ENCODE measurements at regions not wholly inside any gene's neighbourhood (a gene's known extent, or its start where the extent isn't known, plus 50 kb on each side); places are given as distances from the start of the nearest gene placed in this dataset.

GRCh38 chr5:60206234-60206633 is 312.7 kb upstream of the PDE4D start:
- no peak overlapping the region for H3K9ac ChIP-seq (ENCODE audit: extremely low read depth, insufficient read length, low read length)
- H4K5ac ChIP-seq (ENCODE audit: insufficient read length, low read depth, low read length): no peak overlapping the region
- H3K27ac Mint-ChIP-seq: no peak overlapping the region
- H3K36me3 Mint-ChIP-seq (ENCODE audit: insufficient read depth in 1 of 3, low read depth in 3 of 3): no peaks in the 10 kb centered on the region
- H4K91ac ChIP-seq (ENCODE audit: insufficient read length, low read depth, low read length): no peak overlapping the region
- H3K23ac ChIP-seq (ENCODE audit: insufficient read length, low read depth, low read length): no peak overlapping the region
- H3K27ac ChIP-seq (ENCODE audit: insufficient read length, low read depth, low read length): no peak overlapping the region
- no peaks in the 10 kb centered on the region for H3K9me3 Mint-ChIP-seq
- no peaks in the 10 kb centered on the region for H4K20me1 ChIP-seq (ENCODE audit: control insufficient read depth, insufficient read depth, insufficient read length)
- no peaks in the 10 kb centered on the region; the same call in 1 of the 2 replicates for H3K4me1 ChIP-seq (ENCODE audit: insufficient read depth, low read length)
- H2BK15ac ChIP-seq (ENCODE audit: low read depth, low read length): no peak overlapping the region
- no peak overlapping the region for H2AFZ ChIP-seq (ENCODE audit: low read length)
- no peaks in the 10 kb centered on the region for H3K27me3 ChIP-seq (ENCODE audit: insufficient read depth, low read length)
- no peak overlapping the region for H2BK120ac ChIP-seq (ENCODE audit: low read depth, low read length, poor library complexity, severe bottlenecking)
- no peaks in the 10 kb centered on the region for H3K27me3 Mint-ChIP-seq (ENCODE audit: low read depth)
- H3T11ph ChIP-seq (ENCODE audit: low read length): no peak overlapping the region
- no peak overlapping the region for H3K18ac ChIP-seq (ENCODE audit: insufficient read length, low read depth, low read length)
- no peak overlapping the region for H2BK5ac ChIP-seq (ENCODE audit: insufficient read length, low read length)
- H3K23me2 ChIP-seq (ENCODE audit: insufficient read length, low read depth, low read length, poor library complexity, severe bottlenecking): no peaks in the 10 kb centered on the region
- H3K14ac ChIP-seq (ENCODE audit: insufficient read depth, low read length): no peak overlapping the region
- H4K8ac ChIP-seq (replicated peaks; ENCODE audit: insufficient read length, low read depth, low read length): no peak overlapping the region
- H3K79me2 ChIP-seq (ENCODE audit: insufficient read depth, low read length): no peaks in the 10 kb centered on the region
- H3K56ac ChIP-seq (ENCODE audit: insufficient read length, low read depth, low read length): no peak overlapping the region
- H2BK20ac ChIP-seq (ENCODE audit: low read depth, low read length, poor library complexity, severe bottlenecking): no peak overlapping the region
- peaks cover 11 to 12% of the 10 kb centered on the region in 2 experiments for H3K4me1 Mint-ChIP-seq
- no peak overlapping the region for H3K4ac ChIP-seq (ENCODE audit: low read depth, low read length)
- H2BK12ac ChIP-seq (ENCODE audit: insufficient read length, low read depth, low read length): no peak overlapping the region
- H3K9me3 ChIP-seq (ENCODE audit: control insufficient read depth, low read depth, low read length): no peaks in the 10 kb centered on the region
- no peak overlapping the region for H2AK5ac ChIP-seq (ENCODE audit: insufficient read length, low read length)
- TF ChIP-seq CTCF (conservative IDR thresholded peaks at IDR 0.05): no peak
- H3K4me3 Mint-ChIP-seq: no peak overlapping the region
- WGBS (ENCODE audit: extremely low coverage, insufficient read length, low lambda C conversion rate): no CpG with 5 or more reads among the region's 1 CpG
- no peak for DNase-seq
- H3K4me2 ChIP-seq (ENCODE audit: insufficient read depth, insufficient read length, low read length): no peak overlapping the region
- H3K79me1 ChIP-seq (ENCODE audit: insufficient read depth, low read depth, low read length, poor library complexity, severe bottlenecking): no peaks in the 10 kb centered on the region

All from H9 (cell line).